Mesendoderm (in vitro differentiated cells): ENCODE measurements at regions not wholly inside any gene's neighbourhood (a gene's known extent, or its start where the extent isn't known, plus 50 kb on each side); places are given as distances from the start of the nearest gene placed in this dataset.

Experiments used
- DNase-seq: peaks from one replicate; pipeline ENCODE4 v3.0.0; 2013
- H2AK5ac ChIP-seq: 2 replicates; pipeline ENCODE4 v1.6.1; 2013; ENCODE audit warnings: low read length, inconsistent platforms
- H2BK120ac ChIP-seq: 2 replicates; pipeline ENCODE4 v1.6.1; 2013; ENCODE audit warnings: low read depth, mild to moderate bottlenecking, low read length, moderate library complexity, mixed read lengths
- H2BK15ac ChIP-seq: replicated peaks from 2 replicates; pipeline ENCODE4 v1.6.1; 2013; ENCODE audit warnings: low read depth, mild to moderate bottlenecking, moderate library complexity
- H2BK5ac ChIP-seq: 2 replicates; pipeline ENCODE4 v1.6.1; 2013; ENCODE audit warnings: low read length, inconsistent platforms
- H3K18ac ChIP-seq: 2 replicates; pipeline ENCODE4 v1.6.1; 2013; ENCODE audit warnings: mild to moderate bottlenecking, low read length, mixed read lengths
- H3K23ac ChIP-seq: one replicate; pipeline ENCODE4 v1.6.1; 2013; ENCODE audit warnings: low read length
- H3K27ac ChIP-seq: 2 replicates; pipeline ENCODE4 v1.5.1; 2013; ENCODE audit warnings: low read depth, mild to moderate bottlenecking, inconsistent platforms, low read length, moderate library complexity
- H3K27me3 ChIP-seq: 2 replicates; pipeline ENCODE4 v1.6.1; 2013; ENCODE audit warnings: low read length, control low read depth, mild to moderate bottlenecking, inconsistent platforms; ENCODE audit not compliant: insufficient read depth, poor library complexity
- H3K36me3 ChIP-seq: 2 replicates; pipeline ENCODE4 v1.6.1; 2013; ENCODE audit warnings: low read length, inconsistent platforms; ENCODE audit not compliant: control insufficient read depth, insufficient read depth
- H3K4ac ChIP-seq: one replicate; pipeline ENCODE4 v1.6.1; 2013; ENCODE audit warnings: low read depth, mild to moderate bottlenecking, low read length, moderate library complexity
- H3K4me1 ChIP-seq: 2 replicates; pipeline ENCODE4 v1.6.1; 2013; ENCODE audit warnings: low read depth, low read length, inconsistent platforms; ENCODE audit not compliant: control insufficient read depth
- H3K4me2 ChIP-seq: 2 replicates; pipeline ENCODE4 v1.6.1; 2013; ENCODE audit warnings: low read length
- H3K4me3 ChIP-seq: 2 replicates; pipeline ENCODE4 v1.5.1; 2013; ENCODE audit warnings: mild to moderate bottlenecking, low read length
- H3K56ac ChIP-seq: one replicate; pipeline ENCODE4 v1.6.1; 2013; ENCODE audit warnings: low read length
- H3K79me1 ChIP-seq: 2 replicates; pipeline ENCODE4 v1.6.1; 2013; ENCODE audit warnings: low read length, inconsistent platforms
- H3K79me2 ChIP-seq: 2 replicates; pipeline ENCODE4 v1.6.1; 2013; ENCODE audit warnings: mild to moderate bottlenecking, low read length; ENCODE audit not compliant: control insufficient read depth, insufficient read depth
- H3K9ac ChIP-seq: 2 replicates; pipeline ENCODE4 v1.6.1; 2013; ENCODE audit warnings: low read length, inconsistent platforms
- H4K5ac ChIP-seq: one replicate; pipeline ENCODE4 v1.6.1; 2013; ENCODE audit warnings: low read length
- H4K8ac ChIP-seq: one replicate; pipeline ENCODE4 v1.6.1; 2013; ENCODE audit warnings: low read depth, mild to moderate bottlenecking, control low read depth, low read length, moderate library complexity
- WGBS: extraction: QIAGEN DNeasy Blood & Tissue Kit; methylation state at CpG from one replicate; pipeline ENCODE4 v1.1.7; 2013; ENCODE audit warnings: low lambda C conversion rate, missing lambda C conversion rate; ENCODE audit not compliant: insufficient coverage; ENCODE audit errors: extremely low coverage; 5-methylcytosine and 5-hydroxymethylcytosine counted together

DNA sequence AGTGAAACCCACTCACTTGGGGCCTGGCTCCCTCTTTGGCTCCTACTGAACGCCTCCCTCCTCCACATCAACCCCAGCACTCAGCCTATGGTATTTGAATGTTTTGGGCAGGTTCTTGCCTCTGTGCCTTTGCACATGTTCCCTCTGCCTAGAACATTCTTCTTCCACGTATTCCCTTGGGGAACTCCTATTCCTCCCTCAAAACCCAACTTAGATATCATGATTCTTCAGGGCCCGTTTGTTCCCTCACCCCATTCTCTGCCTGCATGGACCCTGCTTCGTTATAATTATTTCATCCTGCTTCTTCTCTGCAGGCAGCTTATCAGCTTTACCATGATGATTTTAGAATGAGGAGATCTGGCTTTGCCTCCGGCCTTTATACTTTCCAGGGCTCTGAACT is 215.0 kb upstream of the IER5L start:
- Histone ChIP-seq H2AK5ac (no peak overlapping the region), H2BK5ac (no peak overlapping the region), H3K18ac (no peak overlapping the region), H3K9ac (no peak overlapping the region), H3K27me3 (no peaks in the 10 kb centered on the region), H3K56ac (no peak overlapping the region), H3K27ac (no peak overlapping the region), H3K23ac (no peak overlapping the region), H4K5ac (no peak overlapping the region), H4K8ac (no peak overlapping the region), H3K4ac (no peak overlapping the region), H2BK15ac (no peak overlapping the region), H3K79me1 (no peaks in the 10 kb centered on the region), H3K36me3 (no peaks in the 10 kb centered on the region), H3K4me3 (no peak overlapping the region), H2BK120ac (no peak overlapping the region), H3K4me1 (no peaks in the 10 kb centered on the region), H3K79me2 (no peaks in the 10 kb centered on the region), H3K4me2 (no peak overlapping the region)
- WGBS, result no CpG with 5 or more reads among the region's 5 CpGs
- DNase-seq, result no peak

DNA sequence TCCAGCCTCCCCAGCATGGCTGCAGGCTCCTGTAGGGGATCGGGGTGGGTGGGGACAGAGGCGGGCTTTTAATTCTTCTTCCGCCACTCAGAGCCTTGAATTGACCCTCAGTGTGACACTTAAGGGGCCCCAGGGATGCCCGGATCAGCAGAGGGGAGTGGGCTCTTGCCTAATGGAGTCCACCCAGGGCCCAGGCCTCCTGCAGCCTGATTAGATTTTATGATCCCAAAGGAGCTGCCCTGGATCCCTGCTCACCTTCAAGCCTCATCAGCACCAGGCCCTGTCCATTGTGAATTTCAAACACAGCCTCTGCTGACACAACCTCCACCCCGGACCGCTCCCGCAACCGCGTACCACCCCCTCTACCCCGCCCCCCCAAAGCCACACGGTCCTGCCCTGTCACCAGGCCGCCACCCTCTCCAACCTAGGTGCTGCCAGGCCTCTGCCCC is 214.1 kb upstream of the IER5L start:
- Histone ChIP-seq H2BK120ac (no peak overlapping the region), H3K27ac (no peak overlapping the region), H3K79me2 (no peaks in the 10 kb centered on the region), H3K27me3 (no peaks in the 10 kb centered on the region), H3K4me2 (no peak overlapping the region), H3K36me3 (no peaks in the 10 kb centered on the region), H3K4ac (no peak overlapping the region), H3K18ac (no peak overlapping the region), H3K56ac (no peak overlapping the region), H2AK5ac (no peak overlapping the region), H3K23ac (no peak overlapping the region), H3K4me1 (no peaks in the 10 kb centered on the region), H4K8ac (no peak overlapping the region), H4K5ac (no peak overlapping the region), H3K9ac (no peak overlapping the region), H2BK15ac (no peak overlapping the region), H2BK5ac (no peak overlapping the region), H3K4me3 (no peak overlapping the region), H3K79me1 (no peaks in the 10 kb centered on the region)
- DNase-seq, result no peak
- no CpG with 5 or more reads among the region's 12 CpGs for WGBS

DNA sequence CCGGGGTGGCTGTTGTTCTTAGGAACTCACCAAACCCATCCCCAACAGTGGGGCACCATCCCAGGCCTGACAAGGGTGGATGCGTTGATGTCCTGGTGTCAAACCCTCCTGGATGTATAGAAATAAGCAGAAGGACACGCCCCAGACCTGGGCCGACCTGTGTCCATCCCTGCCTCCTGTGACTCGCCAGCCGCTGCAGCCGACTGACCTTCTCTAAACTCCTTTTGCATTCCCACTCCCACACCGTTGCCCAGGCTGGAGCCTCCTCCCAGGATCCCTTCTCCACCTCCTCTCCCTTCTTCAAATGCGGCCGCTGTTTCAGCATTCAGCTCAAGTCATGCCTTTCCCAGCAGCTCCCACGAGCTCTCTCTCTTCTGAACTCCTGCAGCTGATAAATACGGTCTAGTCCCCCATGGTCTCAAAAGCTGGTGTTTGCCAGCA is 213.2 kb upstream of the IER5L start:
- no peak overlapping the region for H3K18ac ChIP-seq
- H3K23ac ChIP-seq, result no peak overlapping the region
- H3K36me3 ChIP-seq, result no peaks in the 10 kb centered on the region
- no peak overlapping the region for H3K4me2 ChIP-seq
- H2BK15ac ChIP-seq, result no peak overlapping the region
- H4K8ac ChIP-seq, result no peak overlapping the region
- no peaks in the 10 kb centered on the region for H3K27me3 ChIP-seq
- H3K27ac ChIP-seq, result no peak overlapping the region
- DNase-seq, result no peak
- H3K79me1 ChIP-seq, result no peaks in the 10 kb centered on the region
- WGBS, result no CpG with 5 or more reads among the region's 12 CpGs
- H4K5ac ChIP-seq, result no peak overlapping the region
- H2BK120ac ChIP-seq, result no peak overlapping the region
- no peaks in the 10 kb centered on the region for H3K79me2 ChIP-seq
- H3K9ac ChIP-seq, result no peak overlapping the region
- no peak overlapping the region for H2BK5ac ChIP-seq
- H3K56ac ChIP-seq, result no peak overlapping the region
- H2AK5ac ChIP-seq, result no peak overlapping the region
- H3K4me1 ChIP-seq, result no peaks in the 10 kb centered on the region
- H3K4ac ChIP-seq, result no peak overlapping the region
- no peak overlapping the region for H3K4me3 ChIP-seq

DNA sequence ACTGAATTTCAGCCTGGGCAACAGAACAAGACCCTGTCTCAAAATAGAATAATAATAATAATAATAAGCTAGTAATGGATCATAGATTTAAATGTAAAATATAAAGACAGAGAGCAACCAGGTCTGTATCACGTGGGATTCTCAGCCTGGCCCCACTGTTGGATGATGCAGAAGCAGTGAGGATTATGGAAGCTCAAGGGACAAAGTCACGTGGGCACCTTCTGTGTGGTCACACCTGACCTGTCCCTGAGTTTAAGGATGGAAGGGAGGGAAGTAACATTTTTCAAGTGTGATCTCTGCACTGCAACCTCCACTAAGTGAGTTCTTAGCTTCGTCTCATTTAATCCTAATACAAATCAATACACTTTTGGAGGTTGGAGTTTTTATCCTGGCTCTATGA is 212.5 kb upstream of the IER5L start:
- no peak overlapping the region for H3K4me3 ChIP-seq
- H3K79me1 ChIP-seq, result no peaks in the 10 kb centered on the region
- H3K9ac ChIP-seq, result no peak overlapping the region
- H3K27me3 ChIP-seq, result no peaks in the 10 kb centered on the region
- no peak overlapping the region for H2AK5ac ChIP-seq
- H4K5ac ChIP-seq, result no peak overlapping the region
- no peak overlapping the region for H2BK120ac ChIP-seq
- no peak overlapping the region for H3K4ac ChIP-seq
- no peak overlapping the region for H3K18ac ChIP-seq
- H3K56ac ChIP-seq, result no peak overlapping the region
- H2BK5ac ChIP-seq, result no peak overlapping the region
- H3K4me2 ChIP-seq, result no peak overlapping the region
- no peak overlapping the region for H3K27ac ChIP-seq
- H4K8ac ChIP-seq, result no peak overlapping the region
- no peak overlapping the region for H2BK15ac ChIP-seq
- H3K4me1 ChIP-seq, result no peaks in the 10 kb centered on the region
- no peak for DNase-seq
- H3K23ac ChIP-seq, result no peak overlapping the region
- no CpG with 5 or more reads among the region's 3 CpGs for WGBS
- H3K79me2 ChIP-seq, result no peaks in the 10 kb centered on the region
- H3K36me3 ChIP-seq, result no peaks in the 10 kb centered on the region

DNA sequence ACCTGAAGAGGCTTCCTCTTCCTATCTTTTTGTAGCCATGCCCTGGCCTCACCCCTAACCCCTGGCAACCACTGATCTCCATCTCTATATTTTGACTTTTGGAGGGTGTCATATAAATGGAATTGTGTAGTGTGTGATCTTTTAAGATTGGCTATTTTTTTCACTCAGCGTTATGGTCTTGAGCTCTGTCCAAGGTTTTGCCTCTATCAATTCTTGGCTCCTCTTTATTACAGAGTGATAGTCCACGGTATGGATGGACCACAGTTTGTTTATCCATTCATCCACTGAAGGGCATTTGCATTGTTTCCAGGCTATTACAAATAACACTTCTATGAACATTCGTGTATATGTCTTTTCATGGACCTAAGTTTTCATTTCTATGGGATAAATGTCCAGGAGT is 209.8 kb upstream of the IER5L start:
- no peak overlapping the region for H3K56ac ChIP-seq
- H3K79me1 ChIP-seq, result no peaks in the 10 kb centered on the region
- no peak overlapping the region for H3K27ac ChIP-seq
- no peak overlapping the region for H3K4me3 ChIP-seq
- H3K27me3 ChIP-seq, result no peaks in the 10 kb centered on the region
- H4K5ac ChIP-seq, result no peak overlapping the region
- H2BK120ac ChIP-seq, result no peak overlapping the region
- no peaks in the 10 kb centered on the region for H3K4me1 ChIP-seq
- H2BK5ac ChIP-seq, result no peak overlapping the region
- H3K79me2 ChIP-seq, result no peaks in the 10 kb centered on the region
- H3K36me3 ChIP-seq, result no peaks in the 10 kb centered on the region
- no peak overlapping the region for H2BK15ac ChIP-seq
- no peak for DNase-seq
- H3K4me2 ChIP-seq, result no peak overlapping the region
- H3K23ac ChIP-seq, result no peak overlapping the region
- no peak overlapping the region for H3K4ac ChIP-seq
- no peak overlapping the region for H4K8ac ChIP-seq
- H2AK5ac ChIP-seq, result no peak overlapping the region
- no peak overlapping the region for H3K18ac ChIP-seq
- no CpG with 5 or more reads among the region's 3 CpGs for WGBS
- no peak overlapping the region for H3K9ac ChIP-seq

DNA sequence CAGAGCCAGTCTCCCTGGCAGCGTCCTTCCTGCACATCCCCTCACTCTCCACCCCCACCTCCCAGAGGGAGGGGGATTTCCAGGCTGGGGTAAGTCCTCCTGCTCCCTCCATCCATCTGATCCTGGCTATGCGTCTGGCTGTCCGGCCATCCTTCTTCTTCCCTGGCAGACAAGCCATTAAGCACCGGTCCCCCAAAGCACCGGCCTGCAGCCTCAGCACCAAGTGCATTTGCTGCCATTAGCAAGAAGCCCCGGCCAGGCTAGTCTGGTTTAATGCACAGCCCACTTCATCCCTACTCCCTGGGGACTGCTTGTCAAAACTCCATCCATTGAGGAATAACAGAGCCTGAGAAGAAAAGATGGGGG is 208.7 kb upstream of the IER5L start:
- no peak overlapping the region for H3K4me3 ChIP-seq
- no peak overlapping the region for H2BK120ac ChIP-seq
- no peak overlapping the region for H3K23ac ChIP-seq
- H3K27ac ChIP-seq, result no peak overlapping the region
- no peak overlapping the region for H2BK5ac ChIP-seq
- H3K4ac ChIP-seq, result no peak overlapping the region
- H4K8ac ChIP-seq, result no peak overlapping the region
- no peak overlapping the region for H3K9ac ChIP-seq
- no peak for DNase-seq
- no peaks in the 10 kb centered on the region for H3K4me1 ChIP-seq
- H3K79me2 ChIP-seq, result no peaks in the 10 kb centered on the region
- no peak overlapping the region for H3K18ac ChIP-seq
- no peaks in the 10 kb centered on the region for H3K36me3 ChIP-seq
- H3K27me3 ChIP-seq, result no peaks in the 10 kb centered on the region
- H4K5ac ChIP-seq, result no peak overlapping the region
- H3K4me2 ChIP-seq, result no peak overlapping the region
- H2BK15ac ChIP-seq, result no peak overlapping the region
- no CpG with 5 or more reads among the region's 6 CpGs for WGBS
- H3K79me1 ChIP-seq, result no peaks in the 10 kb centered on the region
- H3K56ac ChIP-seq, result no peak overlapping the region
- no peak overlapping the region for H2AK5ac ChIP-seq
